B cell (primary cell): ENCODE measurements at regions not wholly inside any gene's neighbourhood (a gene's known extent, or its start where the extent isn't known, plus 50 kb on each side); places are given as distances from the start of the nearest gene placed in this dataset.
"Not testable (repeated sequence)": the region's sequence is repeated elsewhere in the genome, so short reads cannot be mapped to it uniquely, and the experiment has no call there.

Experiments
- ATAC-seq: fragments of 200-7000 bp; cut with Tn5 transposase; one replicate; pipeline ENCODE4 v1.10.0; 2021; ENCODE audit warnings: low read depth, mild to moderate bottlenecking, moderate number of reproducible peaks, moderate library complexity
- CTCF ChIA-PET: fragments of 350-600 bp; sonication (Branson Sonifier 250); formaldehyde crosslinking; loops from one replicate; lab custom pipeline; 2021; ENCODE audit warnings: antibody characterized with exemption, inconsistent platforms; lab: Charles Lee
- POLR2A ChIA-PET: fragments of 350-600 bp; sonication (Branson Sonifier 250); formaldehyde crosslinking; loops from one replicate; lab custom pipeline; 2021; ENCODE audit warnings: antibody characterized with exemption; lab: Charles Lee
- DNase-seq: peaks from one replicate; pipeline ENCODE4 v3.0.0; 2013
- H2AFZ ChIP-seq: 2 replicates; pipeline ENCODE4 v1.6.1; 2012; ENCODE audit warnings: mild to moderate bottlenecking, low read depth, low read length; ENCODE audit not compliant: insufficient read depth, poor library complexity, severe bottlenecking
- H3K27ac ChIP-seq, 2 donors: 1 replicate in 1 of 2; 2 replicates in 1 of 2; pipeline ENCODE4 v1.5.1; 2012 to 2013; ENCODE audit warnings: low read length in 2 of 2, mild to moderate bottlenecking in 2 of 2, moderate library complexity in 1 of 2
- H3K27me3 ChIP-seq, 4 experiments: fragments of 200-600 bp in 1 of 4; sonication (generic) in 1 of 4; replicated peaks in 1 of 4; 1 replicate in 2 of 4; 2 replicates in 2 of 4; pipeline versions ENCODE4 v1.6.1 to v1.7.0; 2013 to 2016; ENCODE audit warnings: low read length in 3 of 4, mild to moderate bottlenecking in 2 of 4, mixed read lengths in 1 of 4, moderate library complexity in 1 of 4; ENCODE audit not compliant: insufficient read depth in 4 of 4, control insufficient read depth in 3 of 4; ENCODE audit errors: control extremely low read depth in 1 of 4
- H3K36me3 ChIP-seq, 2 experiments: replicated peaks in 1 of 2; 1 replicate in 1 of 2; 2 replicates in 1 of 2; pipeline versions ENCODE4 v1.6.1 to v1.7.1; 2013; ENCODE audit warnings: low read length in 1 of 2; ENCODE audit not compliant: insufficient read depth in 2 of 2, control insufficient read depth in 1 of 2; ENCODE audit errors: control extremely low read depth in 1 of 2, extremely low read depth in 1 of 2
- H3K4me1 ChIP-seq, 2 donors: fragments of 200-600 bp in 1 of 2; sonication (generic) in 1 of 2; 1 replicate in 1 of 2; 2 replicates in 1 of 2; pipeline versions ENCODE4 v1.5.1 to v1.6.1; 2013 to 2017; ENCODE audit warnings: low read length in 2 of 2; ENCODE audit not compliant: control insufficient read depth in 2 of 2, insufficient read depth in 2 of 2
- H3K4me2 ChIP-seq: replicated peaks from 2 replicates; pipeline ENCODE3; 2012; ENCODE audit warnings: mild to moderate bottlenecking, low read depth, low read length; ENCODE audit not compliant: poor library complexity, severe bottlenecking
- H3K4me3 ChIP-seq, 5 experiments: fragments of 200-600 bp in 1 of 5; sonication (generic) in 1 of 5; 1 replicate in 3 of 5; 2 replicates in 2 of 5; pipeline versions ENCODE4 v1.5.1 to v1.7.0; 2011 to 2016; ENCODE audit warnings: low read length in 4 of 5, mild to moderate bottlenecking in 4 of 5, low read depth in 2 of 5, control low read depth in 1 of 5, moderate library complexity in 1 of 5; ENCODE audit not compliant: insufficient read depth in 1 of 5; ENCODE audit errors: control extremely low read depth in 1 of 5, extremely low read depth in 1 of 5
- H3K79me2 ChIP-seq: fragments of 200-600 bp; sonication (generic); one replicate; pipeline ENCODE4 v1.6.0; 2016; ENCODE audit warnings: low read length; ENCODE audit not compliant: control insufficient read depth, insufficient read depth
- H3K9ac ChIP-seq: fragments of 200-600 bp; sonication (generic); 2 replicates; pipeline ENCODE4 v1.6.1; 2017; ENCODE audit warnings: mild to moderate bottlenecking, low read length, moderate library complexity
- H3K9me3 ChIP-seq, 3 donors: one replicate each; pipeline versions ENCODE4 v1.6.1 to v1.7.1; 2013; ENCODE audit warnings: low read length in 2 of 3; ENCODE audit not compliant: control insufficient read depth in 2 of 3, insufficient read depth in 1 of 3; ENCODE audit errors: control extremely low read depth in 1 of 3
- H4K20me1 ChIP-seq: 2 replicates; pipeline ENCODE4 v1.6.0; 2012; ENCODE audit warnings: mild to moderate bottlenecking, low read length; ENCODE audit not compliant: insufficient read depth, control insufficient read depth, poor library complexity, severe bottlenecking
- H3K27ac Mint-ChIP-seq: one replicate; pipeline ENCODE4 v1.8.0; 2021; ENCODE audit warnings: mixed read lengths
- H3K27me3 Mint-ChIP-seq: one replicate; pipeline ENCODE4 v1.8.0; 2021; ENCODE audit warnings: mixed read lengths
- H3K4me1 Mint-ChIP-seq: one replicate; pipeline ENCODE4 v1.8.0; 2021; ENCODE audit warnings: mixed read lengths
- H3K4me3 Mint-ChIP-seq: one replicate; pipeline ENCODE4 v1.8.0; 2021; ENCODE audit warnings: mixed read lengths
- H3K9me3 Mint-ChIP-seq: one replicate; pipeline ENCODE4 v1.8.0; 2022; ENCODE audit warnings: mixed read lengths; ENCODE audit not compliant: insufficient read depth
- EZH2 ChIP-seq: IDR thresholded peaks from 2 replicates; pipeline ENCODE4 v1.6.1; 2012; ENCODE audit warnings: borderline replicate concordance, low read depth, mild to moderate bottlenecking, moderate library complexity, low read length; ENCODE audit not compliant: insufficient read depth, poor library complexity, severe bottlenecking
- WGBS: methylation state at CpG from one replicate; pipeline ENCODE4 v1.1.5; 2013; ENCODE audit warnings: missing lambda C conversion rate; ENCODE audit not compliant: insufficient coverage; 5-methylcytosine and 5-hydroxymethylcytosine counted together
- intact Hi-C: fragments of 100-400 bp; cut with micrococcal nuclease; formaldehyde crosslinking; loops from one replicate; pipeline ENCODE4 v1.10.0; 2022
- TF ChIP-seq, protein P1 (sequence below): fragments of 200-600 bp; IDR thresholded peaks from one replicate; pipeline ENCODE4 v1.8.0; 2022; ENCODE audit warnings: antibody characterized with exemption, mild to moderate bottlenecking

DNA sequence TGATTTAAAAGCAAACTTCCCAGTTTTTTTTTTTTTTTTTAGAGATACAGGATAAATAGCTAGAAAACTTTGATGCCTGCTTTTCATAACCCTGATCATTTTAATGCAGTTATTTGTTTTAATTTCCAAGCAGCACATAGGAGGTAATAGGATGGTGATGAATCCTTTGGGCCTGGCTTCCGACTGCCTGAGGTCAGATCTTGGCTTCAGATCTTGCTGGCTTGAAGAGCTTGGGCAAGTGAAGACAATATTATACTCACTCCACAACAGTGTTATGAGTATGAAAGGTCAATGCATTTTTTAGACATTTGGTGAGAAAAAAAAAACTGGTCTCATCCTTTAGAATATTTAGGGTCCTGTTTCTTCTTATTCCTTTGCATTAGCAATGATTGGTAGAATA lies 124.8 kb upstream of the PRKCQ start:
- H3K9me3 ChIP-seq: no peaks in the 10 kb centered on the region
- Mint-ChIP-seq H3K27me3 (peaks cover 39% of the 10 kb centered on the region), H3K9me3 (no peaks in the 10 kb centered on the region), H3K4me3 (no peak overlapping the region), H3K4me1 (no peaks in the 10 kb centered on the region), H3K27ac (no peak overlapping the region)
- H2AFZ ChIP-seq: no peak overlapping the region
- CTCF ChIA-PET: no interaction called here
- intact Hi-C loops: no loop called here
- no peak overlapping the region for H3K4me2 ChIP-seq
- H3K9ac ChIP-seq: no peak overlapping the region
- H3K79me2 ChIP-seq: no peaks in the 10 kb centered on the region
- DNase-seq (no peak), ATAC-seq (no peak)
- no peaks in the 10 kb centered on the region for H3K36me3 ChIP-seq
- no peak for TF ChIP-seq EZH2
- TF ChIP-seq, protein P1, sequence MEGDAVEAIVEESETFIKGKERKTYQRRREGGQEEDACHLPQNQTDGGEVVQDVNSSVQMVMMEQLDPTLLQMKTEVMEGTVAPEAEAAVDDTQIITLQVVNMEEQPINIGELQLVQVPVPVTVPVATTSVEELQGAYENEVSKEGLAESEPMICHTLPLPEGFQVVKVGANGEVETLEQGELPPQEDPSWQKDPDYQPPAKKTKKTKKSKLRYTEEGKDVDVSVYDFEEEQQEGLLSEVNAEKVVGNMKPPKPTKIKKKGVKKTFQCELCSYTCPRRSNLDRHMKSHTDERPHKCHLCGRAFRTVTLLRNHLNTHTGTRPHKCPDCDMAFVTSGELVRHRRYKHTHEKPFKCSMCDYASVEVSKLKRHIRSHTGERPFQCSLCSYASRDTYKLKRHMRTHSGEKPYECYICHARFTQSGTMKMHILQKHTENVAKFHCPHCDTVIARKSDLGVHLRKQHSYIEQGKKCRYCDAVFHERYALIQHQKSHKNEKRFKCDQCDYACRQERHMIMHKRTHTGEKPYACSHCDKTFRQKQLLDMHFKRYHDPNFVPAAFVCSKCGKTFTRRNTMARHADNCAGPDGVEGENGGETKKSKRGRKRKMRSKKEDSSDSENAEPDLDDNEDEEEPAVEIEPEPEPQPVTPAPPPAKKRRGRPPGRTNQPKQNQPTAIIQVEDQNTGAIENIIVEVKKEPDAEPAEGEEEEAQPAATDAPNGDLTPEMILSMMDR: no peak
- POLR2A ChIA-PET: no interaction called here
- H3K27me3 ChIP-seq: peaks cover 0 to 4% (median 2%) of the 10 kb centered on the region in 4 experiments
- no peak overlapping the region for H3K27ac ChIP-seq
- no peak overlapping the region for H3K4me3 ChIP-seq
- no CpG with 5 or more reads among the region's 1 CpG for WGBS
- H3K4me1 ChIP-seq: no peaks in the 10 kb centered on the region
- H4K20me1 ChIP-seq: no peaks in the 10 kb centered on the region

DNA sequence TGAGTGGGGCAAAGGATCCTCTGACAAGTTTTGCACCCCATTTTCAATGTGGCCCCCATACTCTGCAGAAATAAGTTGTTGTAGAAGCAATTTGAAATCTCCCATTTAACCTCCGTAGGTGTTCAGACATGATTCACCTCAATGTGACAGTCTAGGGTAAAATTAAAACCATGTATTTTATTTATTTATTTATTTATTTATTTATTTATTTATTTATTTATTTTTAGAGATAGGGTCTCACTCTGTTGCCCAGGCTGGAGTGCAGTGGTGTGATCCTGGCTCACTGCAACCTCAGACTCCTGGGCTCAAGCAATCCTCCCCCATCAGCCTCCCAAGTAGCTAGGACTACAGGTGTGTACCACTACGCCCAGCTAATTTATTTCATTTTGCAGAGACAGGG lies 122.8 kb upstream of the PRKCQ start:
- H2AFZ ChIP-seq, H3K4me3 Mint-ChIP-seq, H3K4me1 ChIP-seq, H3K9me3 Mint-ChIP-seq, intact Hi-C loops, H3K4me2 ChIP-seq, ATAC-seq, H3K4me1 Mint-ChIP-seq, H3K27me3 ChIP-seq, CTCF ChIA-PET, H3K4me3 ChIP-seq, H3K9ac ChIP-seq, H3K27ac Mint-ChIP-seq, DNase-seq, H4K20me1 ChIP-seq, H3K27ac ChIP-seq, POLR2A ChIA-PET, H3K79me2 ChIP-seq, H3K36me3 ChIP-seq, H3K9me3 ChIP-seq: not testable (repeated sequence)
- WGBS: 80% methylated on average over 1 of the region's 2 CpGs
- peaks cover 22% of the 10 kb centered on the region for H3K27me3 Mint-ChIP-seq
